ENCODE measurements at regions not wholly inside any gene's neighbourhood (a gene's known extent, or its start where the extent isn't known, plus 50 kb on each side); places are given as distances from the start of the nearest gene placed in this dataset.

DNA sequence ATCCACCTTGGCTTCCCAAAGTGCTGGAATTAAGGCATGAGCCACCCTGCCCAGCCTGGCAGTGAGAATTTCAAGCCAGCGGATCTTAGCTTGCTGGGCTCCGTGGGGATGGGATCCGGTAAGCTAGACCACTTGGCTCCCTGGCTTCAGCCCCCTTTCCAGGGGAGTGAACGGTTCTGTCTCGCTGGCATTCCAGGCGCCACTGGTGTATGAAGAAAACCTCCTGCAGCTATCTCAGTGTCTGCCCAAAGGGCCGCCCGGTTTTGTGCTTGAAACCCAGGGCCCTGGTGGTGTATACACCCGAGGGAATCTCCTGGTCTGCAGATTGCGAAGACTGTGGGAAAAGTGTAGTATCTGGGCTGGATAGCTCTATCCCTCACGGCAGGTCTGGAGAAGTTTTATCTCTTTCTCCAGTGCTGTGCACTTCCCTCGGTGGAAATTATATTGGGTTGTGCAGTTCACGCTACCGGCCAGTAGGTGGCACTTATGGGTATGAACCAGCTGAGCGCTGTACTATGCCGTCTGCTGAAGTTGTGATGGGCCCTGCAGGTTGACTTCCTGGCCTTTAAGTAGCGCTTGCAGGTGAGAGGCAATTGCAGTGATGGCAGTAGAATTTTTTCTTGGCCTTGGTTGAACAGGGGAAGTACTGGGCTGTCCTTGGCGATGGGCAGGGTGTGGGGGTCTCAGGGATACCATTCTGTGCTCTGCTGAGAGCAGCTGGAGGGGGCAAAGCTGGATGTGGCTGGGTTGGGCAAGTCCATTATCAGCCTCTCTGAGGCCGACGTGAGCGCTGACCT lies 138.0 kb upstream of the MTPN start:
- TF ChIP-seq TCF7L2 (IDR thresholded peaks at IDR 0.05; ENCODE audit: low read depth, low read length) (no peak), SIN3A (IDR thresholded peaks at IDR 0.05; ENCODE audit: borderline replicate concordance, insufficient read depth, low read depth, low read length) (no peak), POLR2AphosphoS5 (IDR thresholded peaks at IDR 0.05; ENCODE audit: low read depth, low read length) (no peak)

Measured in Panc1 (cell line).